ENCODE measurements at regions not wholly inside any gene's neighbourhood (a gene's known extent, or its start where the extent isn't known, plus 50 kb on each side); places are given as distances from the start of the nearest gene placed in this dataset.

DNA sequence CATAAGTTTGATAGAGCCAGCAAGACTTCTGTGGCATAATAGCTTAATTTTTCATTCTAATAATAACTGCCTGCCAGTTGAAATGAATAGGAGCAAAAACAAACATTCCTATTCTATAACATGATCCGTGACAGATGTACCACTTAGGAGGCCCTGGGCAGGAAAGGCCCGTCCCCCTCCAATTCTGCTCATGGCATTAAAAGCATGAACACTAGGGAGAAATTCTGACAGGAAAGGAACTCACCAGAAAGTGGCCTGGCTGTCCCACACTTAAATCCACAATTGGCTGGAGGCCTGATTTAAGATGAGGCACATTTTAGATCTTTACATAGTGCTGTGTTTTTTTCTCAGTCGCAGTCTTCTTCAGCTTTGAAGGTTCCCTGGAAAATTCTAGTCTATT is 261.9 kb upstream of the ETAA1 start:
- peaks cover 0 to 3% of the 10 kb centered on the region in 2 donors for H3K27me3 Mint-ChIP-seq (ENCODE audit: low read depth in 2 of 2)
- intact Hi-C loops (cut with micrococcal nuclease): no loop called here
- ATAC-seq (no peak), DNase-seq (no peak)
- H3K4me1 Mint-ChIP-seq: no peaks in the 10 kb centered on the region
- no peaks in the 10 kb centered on the region for H3K27me3 ChIP-seq (ENCODE audit: control insufficient read depth, insufficient read depth, low read length)
- no peak overlapping the region for H3K27ac ChIP-seq (ENCODE audit: low read length)
- no peaks in the 10 kb centered on the region for H3K4me1 ChIP-seq (ENCODE audit: control insufficient read depth, insufficient read depth, low read length)
- no peaks in the 10 kb centered on the region for H3K36me3 Mint-ChIP-seq
- H3K9me3 ChIP-seq (ENCODE audit: control insufficient read depth, insufficient read depth, low read length): no peaks in the 10 kb centered on the region
- WGBS (ENCODE audit: insufficient coverage): 75% methylated on average over 3 of the region's 3 CpGs
- H3K4me3 ChIP-seq (ENCODE audit: low read length): no peak overlapping the region
- H3K36me3 ChIP-seq (ENCODE audit: control insufficient read depth, insufficient read depth, low read length): no peaks in the 10 kb centered on the region
- no peak for TF ChIP-seq CTCF (IDR thresholded peaks at IDR 0.05)
- H3K27ac Mint-ChIP-seq: no peak overlapping the region
- peaks cover 3 to 6% of the 10 kb centered on the region in 2 donors for H3K9me3 Mint-ChIP-seq
- H3K4me3 Mint-ChIP-seq: no peak overlapping the region

GRCh38 chr2:67137699-67138098 is 259.4 kb upstream of the ETAA1 start:
- ATAC-seq (no peak), DNase-seq (no peak)
- intact Hi-C loops (cut with micrococcal nuclease): no loop called here
- Mint-ChIP-seq H3K4me3 (no peak overlapping the region), H3K27me3 (ENCODE audit: low read depth in 2 of 2) (peaks cover 0 to 3% of the 10 kb centered on the region in 2 donors), H3K36me3 (no peaks in the 10 kb centered on the region), H3K9me3 (peaks cover 3 to 8% of the 10 kb centered on the region in 2 donors), H3K27ac (no peak overlapping the region), H3K4me1 (no peaks in the 10 kb centered on the region)
- Histone ChIP-seq H3K36me3 (ENCODE audit: control insufficient read depth, insufficient read depth, low read length) (no peaks in the 10 kb centered on the region), H3K27ac (ENCODE audit: low read length) (no peak overlapping the region), H3K9me3 (ENCODE audit: control insufficient read depth, insufficient read depth, low read length) (no peaks in the 10 kb centered on the region), H3K4me1 (ENCODE audit: control insufficient read depth, insufficient read depth, low read length) (no peaks in the 10 kb centered on the region), H3K4me3 (ENCODE audit: low read length) (no peak overlapping the region), H3K27me3 (ENCODE audit: control insufficient read depth, insufficient read depth, low read length) (no peaks in the 10 kb centered on the region)
- no peak for TF ChIP-seq CTCF (IDR thresholded peaks at IDR 0.05)

DNA sequence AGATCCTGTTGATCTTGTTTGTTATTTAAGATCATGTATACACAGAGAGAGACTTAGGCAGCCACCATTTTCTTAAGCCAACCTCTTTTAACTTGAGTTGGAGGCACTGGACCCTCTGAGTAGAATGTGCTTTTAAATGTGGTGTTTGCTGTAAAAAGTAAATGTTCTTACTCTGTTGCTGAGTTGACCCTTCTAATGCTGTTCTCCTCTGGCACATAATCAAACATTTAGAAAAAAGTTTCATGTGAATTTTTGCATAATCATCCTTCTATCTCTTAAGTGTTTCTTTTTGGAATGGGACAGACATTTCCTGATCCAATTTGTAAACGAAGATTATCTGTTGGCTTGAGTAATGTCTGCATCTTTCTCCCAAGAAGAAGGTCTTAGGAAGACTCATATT is 255.1 kb upstream of the ETAA1 start:
- no peak for ATAC-seq
- Mint-ChIP-seq H3K4me1 (no peaks in the 10 kb centered on the region), H3K4me3 (no peak overlapping the region), H3K27me3 (ENCODE audit: low read depth in 2 of 2) (peaks cover 0 to 3% of the 10 kb centered on the region in 2 donors), H3K9me3 (peaks cover 3 to 8% of the 10 kb centered on the region in 2 donors), H3K27ac (no peak overlapping the region), H3K36me3 (no peaks in the 10 kb centered on the region)
- no peak for TF ChIP-seq CTCF (IDR thresholded peaks at IDR 0.05)
- Histone ChIP-seq H3K4me3 (ENCODE audit: low read length) (no peak overlapping the region), H3K4me1 (ENCODE audit: control insufficient read depth, insufficient read depth, low read length) (no peaks in the 10 kb centered on the region), H3K36me3 (ENCODE audit: control insufficient read depth, insufficient read depth, low read length) (no peaks in the 10 kb centered on the region), H3K27ac (ENCODE audit: low read length) (no peak overlapping the region), H3K27me3 (ENCODE audit: control insufficient read depth, insufficient read depth, low read length) (no peaks in the 10 kb centered on the region), H3K9me3 (ENCODE audit: control insufficient read depth, insufficient read depth, low read length) (no peaks in the 10 kb centered on the region)
- DNase-seq: no peak
- intact Hi-C loops (cut with micrococcal nuclease): no loop called here
- no CpG with 5 or more reads among the region's 1 CpG for WGBS (ENCODE audit: insufficient coverage)

DNA sequence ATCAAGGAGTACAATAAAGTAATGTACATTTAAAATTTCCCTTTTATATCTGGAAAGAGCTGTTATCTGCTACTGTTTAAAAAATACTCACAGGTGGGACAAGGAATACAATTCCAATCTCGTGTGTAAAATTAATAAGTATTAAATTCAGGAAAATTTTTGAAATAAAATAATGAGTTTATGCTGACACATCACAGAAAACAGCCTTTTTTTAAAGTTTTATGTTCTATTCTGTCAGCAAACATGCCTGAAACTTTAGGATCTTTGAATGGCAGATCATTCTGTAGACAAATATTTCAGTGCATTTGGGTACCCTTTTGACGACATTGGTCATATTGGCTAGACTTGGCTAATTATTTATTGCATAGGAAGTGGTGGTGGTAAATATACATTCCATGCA is 254.4 kb upstream of the ETAA1 start:
- Mint-ChIP-seq H3K9me3 (peaks cover 3 to 4% of the 10 kb centered on the region in 2 donors), H3K27me3 (ENCODE audit: low read depth in 2 of 2) (peaks cover 0 to 3% of the 10 kb centered on the region in 2 donors), H3K27ac (no peak overlapping the region), H3K4me1 (no peaks in the 10 kb centered on the region), H3K36me3 (no peaks in the 10 kb centered on the region), H3K4me3 (no peak overlapping the region)
- no peak overlapping the region for H3K27ac ChIP-seq (ENCODE audit: low read length)
- H3K9me3 ChIP-seq (ENCODE audit: control insufficient read depth, insufficient read depth, low read length): no peaks in the 10 kb centered on the region
- no peak for TF ChIP-seq CTCF (IDR thresholded peaks at IDR 0.05)
- no peak overlapping the region for H3K4me3 ChIP-seq (ENCODE audit: low read length)
- 90% methylated on average over 1 of the region's 2 CpGs for WGBS (ENCODE audit: insufficient coverage)
- ATAC-seq (no peak), DNase-seq (no peak)
- no peaks in the 10 kb centered on the region for H3K27me3 ChIP-seq (ENCODE audit: control insufficient read depth, insufficient read depth, low read length)
- no peaks in the 10 kb centered on the region for H3K36me3 ChIP-seq (ENCODE audit: control insufficient read depth, insufficient read depth, low read length)
- H3K4me1 ChIP-seq (ENCODE audit: control insufficient read depth, insufficient read depth, low read length): no peaks in the 10 kb centered on the region
- intact Hi-C loops (cut with micrococcal nuclease): no loop called here

All from natural killer cell (primary cell).